Activated CD4-positive, alpha-beta T cell treated with anti-CD3 and anti-CD28 coated beads, Interleukin-2, Interleukin-6, amounts not matched to agents 100 ng/mL and 50 ng/mL, durations not matched to agents 16 hours and 8 hours (primary cell): ENCODE measurements at regions not wholly inside any gene's neighbourhood (a gene's known extent, or its start where the extent isn't known, plus 50 kb on each side); places are given as distances from the start of the nearest gene placed in this dataset.
"Not testable (repeated sequence)": the region's sequence is repeated elsewhere in the genome, so short reads cannot be mapped to it uniquely, and the experiment has no call there.

ENCODE experiments used
- DNase-seq: peaks from one replicate; pipeline ENCODE4 v3.0.0-alpha.2; 2020

DNA sequence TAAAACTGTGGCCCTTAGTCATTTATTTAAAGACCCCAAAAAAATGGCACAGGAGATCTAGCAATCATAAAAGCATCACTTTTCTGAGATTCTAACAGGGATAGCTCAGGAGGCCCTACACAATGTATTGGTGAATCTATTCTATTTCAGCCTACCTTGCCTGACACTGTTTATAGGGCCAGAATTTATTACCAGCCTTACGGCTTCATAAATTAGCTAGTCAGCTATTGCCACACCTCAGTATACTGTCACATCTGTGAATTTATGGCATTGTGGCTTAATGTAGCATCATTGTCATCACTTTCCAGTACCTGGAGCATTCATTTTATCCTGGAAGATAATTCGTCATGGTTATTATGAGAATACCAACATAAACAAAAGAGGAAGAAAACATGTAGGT lies 121.2 kb upstream of the ERG start:
- no peak for DNase-seq

DNA sequence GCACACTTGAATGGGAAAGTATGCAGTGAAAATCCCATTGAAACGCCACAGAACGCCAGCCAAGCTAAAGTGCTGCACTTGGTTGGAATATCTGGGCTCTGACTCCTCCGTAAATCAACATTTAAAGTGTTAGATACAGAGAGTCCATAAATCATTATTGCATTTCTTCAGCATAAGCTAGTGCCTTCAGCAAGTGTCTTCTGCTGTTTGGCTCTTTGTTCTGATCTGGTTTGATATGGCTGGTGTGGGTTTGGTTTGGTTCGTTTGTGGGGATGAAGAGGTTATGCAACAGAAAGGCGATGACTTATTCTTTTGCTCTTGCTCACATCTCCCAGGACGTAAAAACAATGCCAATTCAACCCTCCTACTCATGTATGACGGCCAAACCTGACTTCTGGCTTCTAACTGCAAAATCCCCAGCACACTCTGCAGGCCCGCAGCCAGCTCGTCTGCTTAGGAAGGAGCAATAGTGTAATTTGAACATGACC lies 121.8 kb upstream of the ERG start:
- no peak for DNase-seq

DNA sequence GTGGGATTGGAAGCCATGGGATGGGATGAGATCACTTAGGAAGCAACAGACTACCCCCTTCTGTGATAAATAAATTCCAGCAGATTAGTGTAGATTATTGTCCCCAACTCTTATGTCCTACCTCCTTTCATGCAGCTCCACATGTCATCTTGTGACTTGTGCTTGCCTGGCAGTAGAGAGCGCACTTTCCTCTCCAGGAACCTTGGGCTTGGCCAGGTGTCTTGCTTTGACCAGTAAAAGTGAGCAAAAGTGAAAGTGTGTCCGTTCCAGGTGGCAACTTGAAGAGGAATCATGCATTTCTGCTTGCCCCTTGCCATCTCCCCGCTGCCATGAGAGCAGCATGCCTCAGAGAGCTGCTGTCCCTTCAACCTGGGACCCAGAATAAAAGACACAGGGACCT lies 122.9 kb upstream of the ERG start:
- no peak for DNase-seq

DNA sequence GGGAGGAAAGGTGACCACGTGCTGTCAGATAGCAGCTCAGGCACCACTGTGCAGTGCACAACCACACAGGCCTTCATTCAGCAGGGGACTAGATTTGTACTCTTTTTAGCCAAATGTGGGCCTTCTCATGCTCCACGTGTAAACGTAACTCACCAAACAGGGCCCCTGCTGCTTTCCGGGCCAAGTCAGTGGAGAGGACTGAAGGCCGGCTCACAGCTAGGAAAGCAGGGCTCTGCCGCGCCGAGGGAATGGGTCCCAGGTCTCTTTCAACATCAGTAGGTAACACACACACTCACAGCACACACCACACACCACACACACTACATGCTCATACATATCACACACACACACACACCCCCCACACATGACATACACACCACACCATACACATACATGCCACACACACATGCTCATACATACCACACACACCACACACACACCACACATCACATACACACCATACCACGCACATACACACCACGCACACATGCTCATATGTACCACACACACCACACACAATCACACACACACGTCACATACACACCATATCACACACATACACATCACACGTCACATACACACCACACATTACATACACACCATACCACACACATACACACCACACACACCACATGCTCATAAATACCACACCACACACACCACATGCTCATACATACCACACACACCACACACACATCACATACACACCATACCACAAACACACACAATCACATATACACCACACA lies 124.0 kb upstream of the ERG start:
- DNase-seq = no peak

DNA sequence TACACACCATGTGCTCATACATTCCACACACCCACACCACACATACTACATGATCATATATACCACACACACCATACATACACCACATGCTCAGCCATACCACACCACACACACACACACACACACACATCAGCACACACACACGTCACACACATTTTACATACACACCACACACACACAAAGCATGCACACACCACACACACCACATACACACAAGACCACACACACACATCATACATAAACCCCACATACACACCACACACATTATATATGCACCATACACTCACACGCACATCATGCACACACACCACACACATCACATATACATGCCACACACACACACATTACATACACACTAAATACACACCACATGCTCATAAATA lies 124.5 kb upstream of the ERG start:
- DNase-seq = no peak

DNA sequence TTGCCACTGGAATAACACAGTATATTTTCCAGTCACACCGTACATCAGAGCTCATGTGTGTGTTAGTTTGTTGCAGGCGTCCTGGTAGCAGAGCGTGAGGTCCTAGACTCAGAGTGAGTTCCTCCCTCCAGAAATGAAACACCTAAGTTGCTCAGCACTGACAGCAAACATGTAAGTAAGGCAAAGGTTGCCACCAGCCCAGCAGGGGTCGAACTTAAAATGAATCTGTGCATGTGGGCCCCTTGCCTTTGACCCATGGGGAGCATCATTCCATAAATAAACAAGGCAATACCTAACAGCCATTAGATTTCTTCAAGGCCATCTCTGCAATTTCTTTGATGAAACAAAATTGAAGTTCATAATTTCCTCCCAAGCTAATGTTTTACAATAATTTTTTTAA lies 125.3 kb upstream of the ERG start:
- no peak for DNase-seq

DNA sequence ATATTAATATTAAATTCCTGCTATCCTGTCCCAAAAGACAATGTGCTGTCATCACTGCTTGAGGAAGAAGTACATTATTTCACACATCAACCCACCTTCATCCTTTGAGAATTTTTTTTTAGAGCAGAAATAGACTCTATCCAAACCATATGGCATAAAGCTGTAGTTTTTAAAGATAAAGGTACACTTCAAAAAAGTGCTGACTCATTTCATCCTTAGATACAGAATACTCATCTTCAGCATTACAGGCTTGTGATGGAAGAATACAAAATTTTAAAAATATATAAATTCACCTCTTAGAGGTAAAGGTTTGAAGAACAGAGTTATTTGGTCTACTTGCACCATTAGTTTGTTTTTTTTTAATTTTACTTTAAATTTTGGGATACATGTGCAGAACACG lies 126.7 kb upstream of the ERG start:
- DNase-seq = no peak

DNA sequence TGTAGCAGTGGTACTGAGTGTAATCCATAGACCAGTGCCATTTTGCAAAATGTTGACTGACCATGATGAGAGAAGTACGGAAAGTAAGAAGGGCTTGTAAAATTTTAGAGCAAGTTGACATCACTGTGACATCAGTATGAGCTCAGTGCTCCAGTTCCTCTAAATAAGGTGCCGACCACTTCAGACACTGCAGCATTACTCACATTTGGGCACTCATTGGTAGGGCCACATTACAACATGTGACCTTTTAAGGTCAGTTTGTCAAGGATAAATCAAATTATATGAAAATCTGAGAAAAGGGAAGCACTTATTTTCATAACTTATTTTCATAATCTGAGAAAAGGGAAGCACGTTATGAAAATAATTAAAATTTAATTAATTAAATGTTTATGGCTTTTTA lies 128.0 kb upstream of the ERG start:
- no peak for DNase-seq

DNA sequence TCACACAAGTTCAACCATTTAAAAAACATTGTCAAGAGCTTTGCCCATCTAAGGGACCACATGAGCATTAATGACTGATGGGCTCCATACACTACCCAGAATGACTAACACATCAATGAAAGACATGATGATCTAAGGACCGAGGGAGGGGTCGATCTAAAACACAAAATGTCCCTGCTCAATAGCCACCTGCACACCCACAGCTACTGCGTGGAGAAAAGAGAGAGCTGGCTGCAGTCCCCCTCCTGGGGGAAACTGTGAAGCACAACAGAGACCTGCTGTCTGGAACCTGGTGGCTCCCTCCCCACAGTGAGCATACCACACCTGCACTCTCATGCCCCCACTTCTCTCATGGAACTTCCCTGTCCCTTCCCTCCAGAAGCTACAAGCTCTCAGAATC lies 130.1 kb upstream of the ERG start:
- no peak for DNase-seq

DNA sequence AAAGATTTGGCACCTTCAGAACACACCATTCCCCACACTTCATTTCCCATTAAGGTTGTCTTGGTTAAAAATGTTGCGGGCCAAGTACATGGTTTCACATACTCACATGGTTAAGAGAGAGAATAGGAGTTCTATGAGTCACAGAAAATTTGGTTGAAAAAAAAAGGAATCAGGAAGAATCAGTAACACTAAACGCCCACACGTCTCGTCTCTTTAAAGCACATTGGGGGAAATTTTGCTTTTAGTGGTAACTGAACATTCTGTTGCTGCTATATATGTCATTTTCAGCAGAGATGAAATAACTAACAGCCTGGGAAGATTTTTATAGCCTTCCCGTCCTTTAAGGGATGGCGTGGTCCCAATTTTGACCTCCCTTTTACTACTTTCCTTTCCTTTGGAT lies 132.9 kb upstream of the ERG start:
- no peak for DNase-seq

DNA sequence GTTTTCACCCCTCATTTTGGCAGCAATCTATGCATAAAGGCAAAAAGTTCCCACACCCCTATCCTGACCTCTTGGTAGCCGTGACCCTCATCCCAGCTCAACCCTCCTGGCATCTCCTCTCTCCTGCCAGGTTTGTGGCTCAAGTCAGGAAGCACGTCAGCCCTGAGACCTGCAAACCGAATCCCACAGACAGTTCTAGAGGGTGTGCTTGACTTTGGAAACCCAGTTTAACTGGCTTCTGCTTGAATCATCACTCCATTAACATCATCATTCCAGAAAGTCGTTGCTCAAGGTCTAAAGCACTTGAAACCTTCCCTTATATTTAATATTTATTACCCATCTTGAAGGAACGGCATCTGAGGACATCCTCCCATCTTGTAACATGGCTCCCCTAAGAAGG lies 133.4 kb upstream of the ERG start:
- no peak for DNase-seq

DNA sequence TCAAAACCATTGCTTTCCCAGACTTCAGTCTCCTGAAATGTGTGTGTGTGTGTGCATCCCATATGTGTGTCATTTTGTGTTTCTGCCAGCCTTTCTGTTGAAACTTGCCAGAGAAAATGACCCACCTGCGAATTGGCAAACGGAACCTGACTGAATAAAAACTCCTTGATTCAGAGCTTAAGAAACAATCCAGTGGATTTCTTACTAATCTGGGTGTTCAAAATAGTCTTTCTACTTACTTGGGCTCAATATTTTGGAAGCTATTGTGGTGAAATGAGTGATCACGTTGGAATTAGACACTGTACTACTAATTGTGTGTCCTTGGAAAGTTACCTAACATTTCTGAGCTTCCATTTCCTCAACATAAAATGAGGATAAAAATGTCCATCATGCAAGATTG lies 138.9 kb upstream of the ERG start:
- no peak for DNase-seq

DNA sequence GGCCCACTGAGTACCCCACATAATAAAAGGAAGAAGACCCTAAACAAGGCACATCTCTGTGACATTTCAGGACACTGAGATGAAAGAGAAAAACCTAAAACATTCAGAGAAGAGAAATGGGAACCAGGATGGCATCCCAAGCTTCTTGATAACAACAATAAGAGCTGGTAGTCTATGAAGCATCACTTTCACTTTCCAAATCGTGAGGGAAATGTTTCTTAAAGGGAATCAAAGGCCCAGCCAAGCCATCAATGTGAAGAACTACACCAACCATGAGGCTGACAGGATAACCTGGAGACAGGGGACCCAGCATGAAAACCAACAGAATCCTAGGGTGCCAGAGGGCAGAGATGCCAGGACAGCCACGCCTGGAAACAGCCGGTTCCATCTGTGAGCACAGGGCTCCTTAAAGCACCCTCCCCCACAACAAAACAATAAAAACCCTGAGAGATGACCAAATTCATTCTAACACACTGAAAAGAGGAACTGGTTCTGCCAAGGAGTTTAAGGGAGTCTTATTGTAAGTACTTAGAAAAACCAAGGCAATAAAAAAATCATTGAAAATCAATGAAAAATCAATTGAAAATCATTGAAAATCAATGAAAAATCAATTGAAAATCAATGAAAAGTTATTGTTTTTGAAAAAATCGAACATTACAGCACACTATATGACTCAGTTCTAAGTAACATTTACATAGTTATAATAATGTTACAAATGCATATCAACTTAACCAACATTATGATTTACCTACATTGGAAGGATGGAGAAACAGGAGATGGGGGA lies 141.5 kb upstream of the ERG start:
- DNase-seq = no peak

DNA sequence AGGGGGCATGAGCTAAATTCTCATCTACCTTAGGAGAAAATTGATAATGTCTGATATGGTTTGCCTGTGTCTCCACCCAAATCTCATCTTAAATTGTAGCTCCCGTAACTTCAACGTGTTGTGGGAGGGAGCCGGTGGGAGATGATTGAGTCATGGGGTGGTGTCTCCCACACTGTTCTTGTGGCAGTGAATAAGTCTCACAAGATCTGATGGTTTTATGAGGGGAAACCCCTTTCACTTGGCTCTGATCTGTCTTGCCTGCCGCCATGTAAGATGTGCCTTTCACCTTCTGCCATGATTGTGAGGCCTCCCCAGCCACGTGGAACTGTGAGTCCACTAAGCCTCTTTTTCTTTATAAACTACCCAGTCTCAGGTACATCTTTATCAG lies 142.1 kb upstream of the ERG start:
- DNase-seq = not testable (repeated sequence)

DNA sequence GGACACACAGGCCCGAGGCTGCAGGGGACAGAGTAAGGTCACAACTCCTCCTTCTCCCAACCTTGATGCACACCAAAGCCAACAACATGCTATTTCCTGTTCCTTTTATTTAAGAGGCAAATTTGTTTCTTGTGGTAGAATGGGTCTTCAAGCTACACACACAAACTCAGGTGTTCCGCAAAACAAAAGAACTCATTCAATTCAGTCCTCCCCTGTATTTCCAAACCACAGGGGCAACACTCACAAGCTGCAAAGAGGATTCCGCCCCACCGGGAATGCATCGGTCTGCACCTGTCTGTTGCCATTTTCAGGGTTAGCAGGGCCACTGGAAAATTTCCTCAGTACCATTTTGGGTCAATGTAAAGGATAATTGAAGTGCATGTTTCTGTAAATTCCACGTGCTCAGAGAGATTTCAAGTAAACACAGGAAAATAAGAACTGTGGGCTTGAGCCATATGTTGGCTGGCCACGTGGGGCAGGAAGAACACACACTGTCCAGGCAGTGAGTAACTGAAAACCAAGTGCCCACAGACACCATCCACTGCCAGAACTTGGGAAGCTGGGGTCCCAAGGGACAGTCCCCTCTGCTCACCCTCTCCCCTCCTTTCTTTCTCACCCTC lies 145.2 kb upstream of the ERG start:
- no peak for DNase-seq

DNA sequence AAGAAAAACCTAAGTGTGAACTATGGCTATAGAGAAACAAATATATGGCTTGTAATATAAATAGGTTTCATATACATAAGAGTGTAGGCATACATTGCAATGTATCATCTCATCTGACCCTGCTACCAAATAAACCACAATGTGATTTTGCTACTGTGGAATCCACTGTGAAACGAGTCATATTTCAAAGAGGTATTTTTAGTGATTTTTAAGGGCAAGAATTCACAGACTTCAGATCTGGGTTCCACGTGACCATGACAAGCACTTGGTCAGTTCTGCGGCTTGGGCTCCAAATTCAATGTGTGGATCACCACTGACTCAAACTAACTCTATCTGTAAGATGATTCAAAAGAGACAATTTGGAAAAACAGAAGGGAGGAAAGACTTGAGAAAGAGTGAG lies 147.0 kb upstream of the ERG start:
- DNase-seq = no peak

DNA sequence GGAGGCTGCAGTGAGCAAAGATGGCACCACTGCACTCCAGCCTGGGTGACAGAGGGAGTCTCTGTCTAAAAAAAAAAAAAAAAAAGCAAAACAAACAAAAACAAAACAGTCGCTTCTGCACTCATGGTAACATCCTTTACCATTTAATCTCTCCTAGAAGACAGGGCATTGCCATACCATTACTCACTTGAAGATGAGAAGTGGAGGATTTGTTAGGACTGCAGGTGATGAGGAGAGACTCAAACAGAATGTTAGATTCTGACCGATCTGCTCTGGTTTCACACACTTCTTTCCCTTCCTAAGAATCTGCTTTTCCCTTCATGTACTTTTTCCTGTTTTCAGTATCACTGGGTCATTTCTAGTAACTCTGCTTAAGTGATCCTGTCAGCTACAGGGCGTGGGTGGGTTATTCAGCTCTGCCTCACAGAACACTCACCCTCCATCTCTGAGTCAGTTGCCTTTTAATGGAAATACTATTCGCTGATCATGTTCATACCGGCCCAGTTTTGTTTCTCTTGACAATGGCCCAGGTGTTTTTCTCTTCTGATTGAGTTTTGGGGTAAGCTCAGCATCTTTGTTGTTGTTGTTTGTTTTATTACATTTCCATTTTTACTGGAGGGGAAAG lies 148.0 kb upstream of the ERG start:
- no peak for DNase-seq

DNA sequence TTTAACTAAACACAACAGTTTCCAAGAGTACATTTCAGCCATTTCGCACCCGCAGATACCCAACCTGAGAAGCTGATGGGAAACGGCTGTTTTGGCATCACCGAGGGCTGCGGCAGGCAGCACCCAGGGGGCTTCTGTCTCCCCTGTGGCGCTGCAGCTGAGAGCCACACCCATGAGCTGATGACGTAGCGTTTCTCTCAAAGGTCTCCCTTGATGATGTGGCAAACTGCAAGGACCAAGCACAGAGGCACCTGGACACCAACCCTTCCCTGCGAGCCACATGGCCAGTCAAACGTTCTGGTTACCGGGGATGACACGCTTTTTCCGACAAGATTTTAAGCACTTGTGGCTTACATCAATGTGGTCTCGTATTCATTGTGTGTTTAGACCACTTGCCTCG lies 150.8 kb upstream of the ERG start:
- no peak for DNase-seq

DNA sequence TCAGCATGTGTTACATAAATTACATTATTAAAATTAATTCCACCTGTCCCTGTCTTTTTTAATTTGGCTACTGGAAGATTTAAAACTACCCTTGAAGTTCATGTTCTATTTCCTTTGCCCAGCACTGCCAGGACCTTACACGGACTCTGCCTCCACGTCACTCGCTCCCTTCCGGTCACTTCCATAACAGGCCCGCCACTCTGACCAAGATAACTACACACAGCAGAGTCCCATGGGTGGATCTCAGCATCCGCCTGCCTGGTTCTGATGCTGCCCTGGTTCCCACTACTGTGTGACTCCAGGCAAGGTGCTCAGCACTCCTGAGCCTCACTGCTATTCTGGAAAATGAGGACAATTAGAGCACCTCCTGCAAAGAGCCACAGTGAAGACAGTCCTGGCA lies 153.3 kb upstream of the ERG start:
- DNase-seq = no peak

DNA sequence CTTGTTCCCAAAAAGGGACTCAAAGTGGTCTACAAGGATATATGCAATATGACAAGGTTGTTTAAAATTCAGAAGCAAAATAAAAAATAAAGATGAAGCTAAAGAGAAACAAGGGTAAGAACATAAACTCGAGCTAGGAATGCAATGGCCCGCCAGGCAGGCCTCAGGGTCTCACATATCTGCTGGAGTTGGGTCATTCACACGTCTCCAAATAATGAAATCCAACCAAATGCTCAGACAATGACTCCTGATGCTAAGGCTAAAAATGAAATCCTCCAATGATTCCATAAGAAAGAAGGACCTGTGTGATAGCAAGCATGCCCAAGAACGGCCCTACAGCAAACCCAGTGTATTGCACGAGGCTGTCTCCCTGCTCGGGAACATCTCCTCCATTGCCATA lies 153.3 kb upstream of the ETS2 start:
- DNase-seq = no peak

DNA sequence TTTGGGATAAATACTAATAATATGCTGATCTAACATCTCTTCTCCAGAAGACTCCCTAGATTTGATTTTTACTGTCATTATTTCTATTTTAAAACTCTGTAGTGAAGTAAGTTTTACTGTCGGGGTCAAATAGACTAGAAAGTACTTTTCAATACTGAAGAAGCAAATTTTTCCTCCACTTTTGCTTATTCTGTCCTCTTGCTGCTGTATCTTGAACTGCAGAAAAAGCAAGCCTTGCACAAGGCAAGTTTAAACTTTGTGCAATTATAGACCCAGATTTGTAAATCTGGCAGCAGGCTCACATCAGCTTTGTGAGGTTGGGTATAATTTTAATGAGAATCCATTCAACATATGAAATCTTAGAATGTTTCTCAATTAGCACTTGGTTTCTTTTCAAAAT lies 151.1 kb upstream of the ETS2 start:
- DNase-seq = no peak

DNA sequence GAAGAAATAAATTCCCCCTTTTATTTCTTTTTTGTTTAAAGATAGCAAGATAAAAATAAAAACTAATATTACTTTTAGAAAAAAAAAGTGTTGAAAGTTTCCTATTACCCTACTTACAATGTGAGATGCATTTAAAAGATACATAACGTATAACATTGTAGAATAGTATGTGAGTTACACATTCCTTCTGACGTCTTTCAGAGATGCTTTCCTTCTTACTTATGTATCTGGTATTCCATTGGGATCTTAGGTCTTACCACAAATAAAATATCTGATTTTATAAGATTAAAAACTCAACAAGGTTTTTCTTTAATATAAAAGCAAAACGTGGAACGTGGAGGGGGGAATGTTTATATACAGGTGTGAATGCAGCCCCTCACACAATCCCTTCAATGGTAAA lies 147.2 kb upstream of the ETS2 start:
- no peak for DNase-seq

DNA sequence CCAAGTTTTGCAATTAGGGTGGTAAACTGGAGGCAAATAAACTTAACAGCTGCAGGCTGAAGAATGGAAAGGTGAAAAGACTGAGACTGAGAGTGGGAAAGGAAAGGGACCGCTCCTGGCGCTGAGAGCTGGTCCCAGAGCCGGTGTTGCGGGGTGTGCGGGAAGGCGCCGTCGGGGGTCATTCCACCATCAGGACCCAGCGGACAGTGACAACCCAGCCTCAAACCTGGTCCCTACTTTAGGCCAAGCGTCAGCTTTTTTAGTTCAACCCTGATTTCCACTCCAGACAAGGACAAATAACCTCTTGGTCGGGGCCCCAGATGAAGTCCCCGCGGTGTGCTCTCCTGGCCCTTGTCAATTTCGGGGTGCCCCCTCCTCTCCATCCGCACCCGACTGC lies 145.8 kb upstream of the ETS2 start:
- no peak for DNase-seq
